Breast epithelium (tissue), 3 donors: ENCODE measurements at regions not wholly inside any gene's neighbourhood (a gene's known extent, or its start where the extent isn't known, plus 50 kb on each side); places are given as distances from the start of the nearest gene placed in this dataset.
"Not testable (repeated sequence)": the region's sequence is repeated elsewhere in the genome, so short reads cannot be mapped to it uniquely, and the experiment has no call there.

ENCODE experiments used
- CTCF ChIP-seq, 3 donors: fragments of 450-650 bp; IDR thresholded peaks; one replicate each; pipeline ENCODE4 v1.5.1; 2016 to 2017; ENCODE audit warnings: antibody characterized with exemption in 3 of 3, mild to moderate bottlenecking in 3 of 3, moderate library complexity in 3 of 3
- POLR2A ChIP-seq: fragments of 450-650 bp; IDR thresholded peaks from one replicate; pipeline ENCODE4 v1.6.1; 2016; ENCODE audit warnings: antibody characterized with exemption, mild to moderate bottlenecking, moderate library complexity
- POLR2AphosphoS5 ChIP-seq, 3 donors: sonication (generic); formaldehyde crosslinking; IDR thresholded peaks; one replicate each; pipeline ENCODE4 v1.6.1; 2017; ENCODE audit warnings: antibody characterized with exemption in 3 of 3

- not testable (repeated sequence) for TF ChIP-seq CTCF (IDR thresholded peaks at IDR 0.05); POLR2A; POLR2AphosphoS5 (IDR thresholded peaks at IDR 0.05)
These were observed 125.1 kb downstream of the MYCN start for GRCh38 chr2:16065272-16066069.
